Hepatic stellate cell (primary cell): ENCODE measurements at regions not wholly inside any gene's neighbourhood (a gene's known extent, or its start where the extent isn't known, plus 50 kb on each side); places are given as distances from the start of the nearest gene placed in this dataset.
"Not testable (repeated sequence)": the region's sequence is repeated elsewhere in the genome, so short reads cannot be mapped to it uniquely, and the experiment has no call there.

Experiments used
- DNase-seq: peaks from one replicate; pipeline ENCODE4 v3.0.0; 2011; ENCODE audit warnings: low spot score

DNA sequence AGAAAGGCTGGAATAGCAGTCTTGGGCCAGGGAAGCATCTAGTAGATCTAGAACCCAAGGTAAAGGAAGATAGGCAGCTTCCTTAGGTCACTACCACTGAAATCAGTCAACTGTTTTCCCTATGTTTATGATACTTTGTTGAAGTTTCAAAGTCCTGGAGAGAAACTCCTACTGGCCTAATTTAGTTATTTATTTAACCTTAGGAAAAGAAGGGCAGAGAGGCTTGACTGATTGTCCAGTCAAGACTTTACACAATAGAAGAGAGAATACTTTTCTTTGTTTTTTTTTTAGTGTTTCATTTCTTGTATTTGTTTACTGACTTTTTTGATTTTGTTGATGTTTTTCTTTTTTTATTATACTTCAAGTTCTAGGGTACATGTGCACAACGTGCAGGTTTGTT lies 138.9 kb upstream of the PHYHIPL start:
- DNase-seq, result no peak

DNA sequence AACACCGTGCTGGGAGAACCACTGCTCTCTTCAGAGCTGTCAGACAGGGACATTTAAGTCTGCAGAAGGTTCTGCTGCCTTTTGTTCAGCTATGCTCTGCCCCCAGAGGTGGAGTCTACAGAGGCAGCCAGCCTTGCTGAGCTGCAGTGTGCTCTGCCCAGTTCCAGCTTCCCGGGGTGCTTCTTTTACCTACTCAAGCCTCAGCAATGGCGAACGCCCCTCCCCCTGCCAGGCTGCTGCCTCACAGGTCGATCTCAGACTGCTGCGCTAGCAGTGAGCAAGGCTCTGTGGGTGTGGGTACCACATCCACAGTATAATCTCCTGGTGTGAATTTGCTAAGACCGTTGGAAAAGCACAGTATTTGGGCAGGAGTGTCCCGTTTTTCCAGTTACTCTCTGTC lies 133.1 kb upstream of the PHYHIPL start:
- not testable (repeated sequence) for DNase-seq

DNA sequence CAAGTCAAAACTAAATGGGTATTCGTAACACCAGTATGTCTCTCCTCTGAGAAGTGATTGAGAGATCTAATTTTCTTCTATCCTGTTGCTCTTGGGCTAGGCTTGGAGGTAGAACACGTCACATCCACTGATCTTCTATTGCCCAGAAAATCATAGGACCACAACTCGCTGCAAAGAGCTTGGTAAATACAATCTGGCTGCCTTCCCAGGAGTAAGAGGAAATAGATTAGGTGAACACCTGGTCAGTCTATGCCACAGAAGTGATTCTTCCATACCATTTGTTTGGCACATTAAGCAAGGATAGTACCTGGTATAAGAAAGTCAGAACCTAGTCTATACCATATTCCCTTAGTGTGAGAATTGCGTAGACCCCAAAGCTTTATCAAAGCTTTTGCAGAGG lies 129.3 kb upstream of the PHYHIPL start:
- DNase-seq, result no peak

GRCh38 chr10:59047957-59048618 lies 128.4 kb upstream of the PHYHIPL start:
- DNase-seq, result no peak

DNA sequence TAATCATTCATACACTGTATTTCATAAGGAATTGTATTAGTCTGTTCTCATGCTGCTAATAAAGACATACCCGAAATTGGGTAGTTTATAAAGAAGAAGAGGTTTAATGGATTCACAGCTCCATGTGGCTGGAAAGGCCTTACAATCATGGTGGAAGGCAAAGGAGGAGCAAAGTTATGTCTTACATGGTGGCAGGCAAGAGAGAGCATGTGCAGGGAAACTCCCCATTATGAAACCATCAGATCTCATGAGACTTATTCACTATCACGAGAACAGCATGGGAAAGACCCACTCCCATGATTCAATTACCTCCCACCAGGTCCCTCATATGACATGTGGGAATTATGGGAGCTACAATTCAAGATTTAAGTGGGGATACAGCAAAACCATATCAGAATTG lies 122.9 kb upstream of the PHYHIPL start:
- DNase-seq, result not testable (repeated sequence)

- no peak for DNase-seq
Measured at GRCh38 chr10:59055045-59055444, 121.4 kb upstream of the PHYHIPL start.

GRCh38 chr10:59057345-59057744 lies 119.1 kb upstream of the PHYHIPL start:
- DNase-seq, result no peak

DNA sequence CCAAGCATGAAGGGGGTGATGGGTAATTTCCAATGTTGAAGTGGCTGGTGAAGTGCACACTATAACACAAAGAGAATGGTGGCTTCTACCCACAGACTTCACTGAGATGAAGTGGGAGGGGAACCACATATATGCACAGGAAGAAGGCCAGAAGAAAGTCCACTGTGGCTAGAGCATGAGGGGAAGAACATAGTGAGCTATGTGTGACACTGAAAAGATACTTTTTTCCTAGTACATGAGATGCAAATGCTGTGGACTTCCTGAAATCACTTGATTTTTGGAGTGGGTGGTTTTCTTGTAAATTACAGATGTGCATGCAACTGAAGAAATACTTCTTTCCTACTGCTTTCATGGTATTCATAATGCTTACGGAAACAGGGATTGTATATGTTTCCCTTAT lies 115.6 kb upstream of the PHYHIPL start:
- no peak for DNase-seq

DNA sequence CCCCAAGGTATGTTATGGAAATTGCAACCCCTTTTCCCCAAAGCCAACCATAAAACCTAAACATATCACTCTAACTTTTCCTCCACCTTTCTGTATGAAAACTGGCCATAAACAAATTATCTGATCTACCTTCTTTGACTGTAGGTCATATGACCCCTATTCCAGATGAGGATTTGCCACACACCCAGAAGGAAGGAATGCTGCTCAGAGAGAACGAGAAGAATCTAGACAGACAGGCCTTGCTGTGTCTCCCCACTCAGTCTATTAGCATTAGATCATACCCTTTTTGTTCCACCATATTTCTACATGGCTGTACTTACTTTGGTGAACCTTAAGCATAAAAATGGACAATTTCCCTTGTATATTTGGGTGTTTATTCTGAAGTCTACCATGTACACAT lies 113.0 kb upstream of the PHYHIPL start:
- DNase-seq, result no peak

GRCh38 chr10:59064080-59064692 lies 112.3 kb upstream of the PHYHIPL start:
- DNase-seq, result no peak

GRCh38 chr10:59064759-59065539 lies 111.5 kb upstream of the PHYHIPL start:
- DNase-seq, result no peak

DNA sequence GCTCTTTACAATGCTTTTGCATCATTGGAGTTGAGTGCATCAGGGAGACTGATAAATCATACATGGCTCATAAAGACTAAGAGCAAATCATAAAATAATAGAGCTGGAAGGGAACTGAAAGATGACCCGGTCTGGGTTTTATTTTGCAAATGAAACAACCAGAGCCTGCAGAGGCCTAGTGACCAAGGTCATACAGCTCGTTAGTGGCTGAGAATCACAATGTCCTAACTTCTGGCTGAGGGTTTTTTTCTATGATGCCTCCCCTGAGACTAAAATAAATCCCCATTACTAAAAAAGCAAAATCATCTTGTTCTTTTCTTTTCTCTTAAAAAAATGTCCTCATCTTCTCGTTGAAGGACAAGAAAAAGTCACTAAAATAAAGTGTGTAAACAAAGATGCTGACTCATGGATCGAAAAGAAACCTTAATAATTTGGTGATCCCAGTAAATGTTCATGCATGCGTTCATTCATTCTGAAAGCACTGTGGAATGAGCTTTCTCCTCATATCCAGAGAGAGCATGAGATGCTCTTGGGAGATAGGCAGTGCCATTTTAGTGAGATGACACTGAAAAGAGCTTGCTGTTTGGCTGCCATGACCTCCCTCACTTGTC lies 107.8 kb upstream of the PHYHIPL start:
- no peak for DNase-seq

DNA sequence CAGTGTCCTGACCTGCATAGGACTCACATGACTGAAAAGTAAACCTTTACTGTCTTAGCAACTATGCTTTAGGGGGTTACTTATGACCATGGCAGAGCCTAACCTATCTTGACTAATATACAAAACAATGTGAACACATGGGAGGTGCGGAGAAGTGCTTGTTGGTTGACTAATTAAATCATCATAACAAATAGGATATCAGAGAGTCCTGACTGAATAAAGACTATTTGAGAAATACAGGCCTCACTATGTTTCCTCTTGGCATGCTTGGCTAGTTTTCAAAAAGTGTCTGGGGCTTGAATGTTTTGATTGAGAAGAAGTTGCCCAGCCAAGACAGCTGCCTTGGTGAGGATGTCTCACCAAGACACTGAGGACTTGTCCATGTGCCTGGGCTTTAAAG lies 104.4 kb upstream of the PHYHIPL start:
- DNase-seq, result no peak

DNA sequence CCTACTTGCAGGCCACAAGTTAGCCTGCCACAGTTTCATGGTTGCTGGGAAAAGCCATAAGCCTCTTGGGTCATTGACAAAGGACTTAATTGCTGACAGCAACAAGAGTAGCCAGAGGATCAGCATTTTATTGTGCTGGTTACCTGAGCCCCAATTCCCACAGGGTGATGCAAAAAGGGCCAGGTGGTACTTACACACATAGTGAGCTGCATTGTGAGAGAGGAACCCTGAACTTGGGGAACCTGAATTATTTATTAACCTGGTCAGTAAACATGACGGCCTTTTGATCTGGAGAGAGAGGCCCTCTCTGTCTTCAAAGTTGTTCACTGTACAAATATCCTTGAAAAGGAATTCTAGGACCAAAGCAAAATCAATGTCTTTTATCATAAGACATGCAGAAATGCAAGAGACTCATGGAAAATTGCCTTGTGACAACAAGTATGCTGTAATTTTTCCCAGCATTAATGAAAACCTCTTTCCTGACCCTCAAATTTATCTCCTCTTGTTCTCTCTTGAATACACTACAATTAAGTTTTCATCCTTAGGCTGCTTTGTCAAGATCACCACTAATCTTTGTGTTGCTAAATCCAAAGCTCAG lies 102.9 kb upstream of the PHYHIPL start:
- DNase-seq, result no peak

- DNase-seq, result no peak
Measured at GRCh38 chr10:59075576-59075975, 100.9 kb upstream of the PHYHIPL start.

DNA sequence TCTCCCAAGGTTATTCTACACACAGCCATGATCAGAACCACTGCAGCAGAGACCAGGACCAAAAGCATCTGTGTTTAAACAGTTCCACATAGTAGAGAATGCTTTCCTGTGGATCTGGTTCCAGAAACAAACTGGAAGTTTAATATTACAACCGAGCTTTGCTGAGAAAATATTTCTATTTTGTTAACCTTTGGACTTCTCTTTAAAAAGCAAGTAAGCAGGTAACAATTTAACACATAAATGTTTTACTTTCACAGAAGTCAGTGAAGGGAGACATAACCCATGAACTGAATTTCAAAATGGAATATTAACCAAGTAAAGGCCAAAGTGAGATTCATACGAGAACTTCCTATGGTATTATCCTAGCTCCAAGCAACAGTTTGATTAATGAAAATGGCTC lies 98.6 kb upstream of the PHYHIPL start:
- DNase-seq, result no peak

- no peak for DNase-seq
Measured at GRCh38 chr10:59078978-59079377, 97.5 kb upstream of the PHYHIPL start.

GRCh38 chr10:59079386-59080226 lies 96.8 kb upstream of the PHYHIPL start:
- DNase-seq, result peak; percentile 20

DNA sequence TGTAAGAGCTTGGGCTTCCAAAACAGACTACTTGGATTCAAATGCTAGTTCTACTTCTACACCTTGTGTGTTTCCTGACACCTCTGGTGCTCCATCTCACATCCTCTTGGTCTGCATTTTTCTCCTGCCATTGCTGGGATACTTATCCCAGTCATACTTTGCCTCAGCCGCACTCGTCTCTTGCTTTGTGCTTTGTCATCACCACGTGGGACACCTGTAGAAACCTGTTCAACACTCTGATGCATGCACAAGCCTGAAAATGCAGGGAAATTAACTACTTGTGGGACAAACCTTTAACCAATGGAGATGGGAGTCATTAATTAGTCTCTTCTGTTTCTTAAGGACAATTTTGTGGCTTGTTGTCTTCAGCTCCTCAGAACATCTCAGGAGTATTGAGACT lies 94.2 kb upstream of the PHYHIPL start:
- no peak for DNase-seq

- DNase-seq, result no peak
Measured at GRCh38 chr10:59085054-59085453, 91.4 kb upstream of the PHYHIPL start.

GRCh38 chr10:59085711-59086502 lies 90.5 kb upstream of the PHYHIPL start:
- DNase-seq, result no peak
